ENCODE measurements at regions not wholly inside any gene's neighbourhood (a gene's known extent, or its start where the extent isn't known, plus 50 kb on each side); places are given as distances from the start of the nearest gene placed in this dataset.
"Not testable (repeated sequence)": the region's sequence is repeated elsewhere in the genome, so short reads cannot be mapped to it uniquely, and the experiment has no call there.

DNA sequence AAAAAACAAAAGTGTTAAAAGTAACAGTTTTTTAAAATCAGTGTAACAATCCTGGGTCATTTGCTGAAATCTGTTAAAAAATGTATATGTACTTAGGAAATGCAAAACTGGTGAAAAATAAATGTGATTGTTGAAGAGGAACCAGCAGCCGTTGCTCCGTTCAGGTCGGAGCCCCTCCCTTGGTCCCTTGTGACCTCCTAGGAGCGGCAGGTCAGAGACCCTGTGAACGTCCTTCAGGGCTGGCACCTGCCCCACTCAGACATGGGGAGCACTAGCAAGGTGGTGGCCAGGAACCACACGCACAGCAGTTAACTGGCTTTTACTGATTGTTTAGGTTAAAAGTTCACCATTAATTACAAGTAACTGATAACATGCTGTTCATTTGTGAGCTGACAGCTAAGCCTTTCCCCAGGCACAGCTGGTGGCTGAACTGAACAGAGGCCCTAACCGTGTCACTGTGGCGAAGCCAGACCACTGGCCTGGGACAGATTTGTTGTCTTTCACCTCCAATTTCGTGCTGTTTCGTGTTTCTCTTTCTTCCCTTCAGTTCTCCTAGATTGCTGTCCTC is 159.2 kb upstream of the ALKAL2 start:
- DNase-seq = no peak

DNA sequence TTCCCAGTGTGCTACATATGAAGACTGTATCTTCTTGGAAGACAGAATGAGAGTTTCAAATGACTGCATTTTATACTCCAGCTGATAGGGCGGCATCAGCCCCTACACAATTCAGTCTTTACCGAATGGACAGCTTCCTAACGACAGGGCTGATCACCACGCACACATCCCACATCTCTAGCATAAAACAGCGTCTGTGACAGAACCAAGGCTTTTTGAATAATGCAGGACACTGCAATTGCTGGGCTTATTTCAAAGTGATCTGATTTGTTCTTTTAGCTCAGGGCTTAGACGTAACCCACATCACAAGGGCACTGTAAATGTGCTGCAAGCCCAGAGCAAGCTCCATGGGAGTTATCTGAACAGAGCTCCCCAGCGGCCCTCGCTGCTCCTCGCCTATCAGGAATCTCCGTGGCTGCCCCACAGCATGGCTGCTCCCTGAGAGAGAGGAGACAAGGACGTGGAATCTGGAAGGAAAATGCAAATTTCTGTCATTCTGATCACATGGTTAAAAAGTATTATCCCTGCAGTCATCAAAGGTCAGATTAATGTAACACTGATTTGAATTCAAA is 158.5 kb upstream of the ALKAL2 start:
- no peak for DNase-seq

DNA sequence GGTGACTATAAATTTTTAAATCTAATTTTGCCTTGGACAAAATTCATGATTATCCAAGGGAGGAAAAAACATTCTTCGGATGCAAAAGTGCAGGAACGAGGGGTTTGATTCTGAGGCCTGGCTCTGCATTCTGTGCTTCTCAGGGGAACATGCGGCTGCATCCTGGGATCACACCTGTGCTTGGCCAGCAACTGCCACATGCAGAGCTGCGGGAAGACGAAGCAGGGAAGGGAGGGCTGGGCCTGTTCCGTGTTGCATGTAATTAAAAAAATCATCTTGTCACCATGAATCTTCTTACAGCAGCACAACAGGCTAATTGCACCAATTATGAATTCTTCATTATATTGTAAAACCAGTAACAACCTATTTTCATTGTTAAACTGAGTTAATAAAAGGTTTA is 158.0 kb upstream of the ALKAL2 start:
- no peak for DNase-seq

DNA sequence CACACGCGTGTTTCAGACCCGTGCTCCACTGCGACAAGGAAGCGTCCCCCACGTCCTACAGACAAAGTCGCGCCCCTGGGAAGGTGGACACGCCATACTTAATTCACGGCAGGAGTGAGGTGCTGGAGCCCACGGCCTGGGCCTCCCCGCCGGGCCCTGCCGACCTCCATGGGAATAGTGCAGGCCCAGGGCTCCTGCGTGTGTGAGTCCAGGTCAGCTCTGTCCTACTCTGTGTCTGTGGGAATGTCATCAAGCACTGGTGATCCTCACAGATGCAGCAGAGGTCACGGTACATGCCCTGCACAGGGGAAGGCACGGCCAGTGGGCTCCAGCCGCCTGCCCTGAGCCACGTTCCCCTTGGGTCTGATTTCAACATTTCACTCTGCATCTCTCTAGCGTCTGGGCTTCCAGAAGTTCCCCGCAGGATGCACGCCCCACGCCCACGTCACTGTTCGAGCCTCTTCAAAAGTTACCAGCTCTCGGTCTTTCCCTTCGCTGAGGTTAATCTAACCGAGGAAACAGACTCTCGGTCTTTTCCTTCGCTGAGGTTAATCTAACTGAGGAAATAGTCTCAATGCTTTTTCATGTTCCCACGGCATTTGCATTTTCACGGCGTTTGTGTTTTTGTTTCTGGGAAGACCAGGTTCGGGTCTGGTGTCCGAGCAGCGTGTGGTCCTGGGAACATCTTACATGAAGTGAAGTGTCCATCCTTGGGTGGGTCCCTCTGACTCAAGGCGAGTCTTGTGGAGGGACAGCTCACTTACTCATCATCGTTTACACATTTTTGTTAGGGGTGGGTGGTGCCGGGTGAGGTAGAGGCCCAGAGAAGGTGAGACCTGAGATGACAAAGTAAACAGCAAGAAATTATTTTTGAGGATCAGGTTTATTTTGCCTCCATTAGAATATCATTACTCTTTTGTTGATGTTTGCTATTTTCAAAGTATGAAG is 157.3 kb upstream of the ALKAL2 start:
- no peak for DNase-seq

DNA sequence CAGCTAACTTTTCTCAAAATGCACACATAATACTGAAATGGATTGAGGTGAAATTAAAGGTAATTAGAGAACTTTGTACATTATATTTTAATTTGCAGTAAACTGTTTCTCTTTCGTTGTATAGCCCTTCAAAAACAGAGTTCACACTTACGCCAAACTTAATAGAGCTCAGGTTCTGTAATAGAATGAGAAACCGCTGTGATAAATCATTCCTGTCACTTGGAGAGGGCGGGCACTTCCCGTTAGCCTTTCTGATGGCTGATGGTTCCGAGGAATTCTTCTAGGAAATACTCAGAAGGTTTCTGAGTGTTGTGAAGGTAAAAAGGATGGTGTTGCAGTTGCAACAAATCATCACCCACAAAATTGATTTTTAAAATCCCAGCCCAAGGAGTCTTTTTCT is 155.8 kb upstream of the ALKAL2 start:
- DNase-seq = no peak

DNA sequence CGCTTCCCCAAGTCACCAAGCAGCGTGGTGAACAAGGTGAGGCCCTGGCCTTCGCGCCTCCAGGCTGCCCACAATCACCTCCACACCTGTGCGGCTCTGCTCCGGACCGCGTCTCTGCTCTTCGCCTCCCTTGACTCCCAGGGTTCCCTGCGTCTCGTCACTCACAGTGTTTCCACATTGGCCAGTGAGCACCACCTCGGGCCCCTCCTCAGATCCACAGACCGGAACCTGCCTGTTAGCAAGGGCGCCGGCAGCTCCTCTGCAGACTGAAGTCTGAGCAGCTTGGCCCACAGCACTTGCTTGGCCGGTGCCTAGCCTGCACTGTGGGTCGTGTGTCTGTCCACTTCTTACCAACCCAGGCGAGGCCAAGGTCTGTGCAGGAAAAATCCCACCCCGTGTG is 155.3 kb upstream of the ALKAL2 start:
- no peak for DNase-seq

DNA sequence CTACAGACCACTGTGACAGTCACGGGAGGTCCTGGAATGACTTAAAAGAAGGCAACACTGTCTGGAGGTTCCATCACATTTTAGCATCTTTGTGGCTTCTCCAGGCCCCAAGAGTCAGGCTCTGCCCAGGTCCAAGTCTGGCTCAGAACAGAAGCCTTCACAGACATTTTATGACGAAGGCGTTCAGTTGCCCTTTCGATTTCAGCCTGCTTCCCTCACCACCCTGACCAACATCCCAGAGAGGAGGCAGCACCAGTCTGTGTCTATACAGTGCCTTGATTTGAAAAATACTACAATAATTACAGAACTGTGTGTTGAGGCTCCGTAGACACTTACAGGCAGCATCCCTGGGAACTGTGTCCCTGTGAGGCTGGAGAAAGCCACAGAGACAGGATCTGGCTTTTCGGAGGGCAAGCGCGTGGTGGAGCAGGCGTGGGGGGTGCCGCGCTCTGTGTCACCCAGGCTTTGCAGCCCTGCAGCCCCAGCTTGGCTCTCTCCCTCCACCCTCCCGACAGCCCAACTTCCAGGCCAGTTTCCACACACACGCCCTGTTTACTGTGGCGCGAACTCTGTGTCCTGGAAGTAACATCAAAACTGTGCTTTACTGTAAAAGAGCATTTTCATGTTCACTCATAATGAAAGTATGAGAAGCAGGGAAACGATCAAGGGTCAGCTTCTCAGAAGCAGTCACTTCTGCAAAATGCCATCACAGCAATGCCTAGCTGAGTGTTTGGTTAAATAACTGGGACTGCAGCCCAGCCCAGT is 153.5 kb upstream of the ALKAL2 start:
- DNase-seq = no peak

DNA sequence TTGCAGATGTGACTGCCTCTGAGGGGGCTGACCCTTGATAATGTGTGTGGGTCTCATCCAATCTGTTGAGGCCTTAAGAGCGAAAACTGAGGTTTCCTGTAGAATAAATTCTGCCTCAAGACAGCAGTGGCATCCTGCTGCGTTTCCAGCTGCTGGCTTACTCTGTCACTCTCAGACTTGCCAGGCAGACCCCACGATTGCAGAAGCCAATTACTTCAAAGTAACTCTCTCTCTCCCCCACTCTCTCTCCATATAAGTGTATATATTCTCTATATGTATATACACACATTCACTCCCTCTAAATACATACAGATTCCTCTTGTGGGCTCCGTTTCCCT is 152.5 kb upstream of the ALKAL2 start:
- DNase-seq = no peak

DNA sequence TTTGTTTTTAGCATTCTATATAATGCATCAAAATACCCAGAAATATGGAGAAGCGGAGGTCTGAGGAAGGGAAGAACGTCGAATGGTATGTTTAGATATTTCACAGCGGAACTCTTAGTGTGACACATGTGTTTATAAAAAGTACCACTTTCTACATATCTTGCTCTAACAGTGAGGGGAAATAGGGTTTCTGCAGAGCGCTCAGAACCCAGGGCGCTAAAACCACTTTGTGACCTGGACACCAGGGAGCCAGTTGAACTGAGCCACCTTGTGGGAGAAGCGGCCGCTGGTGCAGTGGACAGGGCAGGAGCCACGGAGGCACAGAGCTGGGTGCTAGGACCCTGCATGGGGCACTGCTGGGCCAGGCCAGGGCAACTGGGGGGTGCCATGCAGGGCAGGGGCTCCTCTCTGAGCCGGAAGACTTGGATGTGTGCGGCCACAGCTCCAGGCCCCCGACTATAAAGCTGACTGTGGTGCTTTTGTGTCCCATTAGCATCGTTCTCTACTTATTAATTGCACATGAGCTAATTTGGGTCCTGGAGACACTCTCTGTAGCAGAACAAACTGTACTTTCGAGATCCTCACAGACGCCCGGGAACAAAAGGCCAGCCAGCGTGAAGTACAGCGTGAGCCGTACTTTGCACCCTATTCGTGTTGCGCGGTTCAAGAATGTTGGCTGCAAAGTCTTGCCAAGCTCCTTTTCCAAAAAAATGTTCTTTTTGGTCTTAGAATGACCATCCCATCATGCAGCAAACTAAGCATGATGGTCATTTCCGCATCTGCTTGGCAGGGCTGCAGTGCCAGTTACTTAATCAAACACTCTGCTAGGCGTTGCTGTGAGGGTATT is 151.9 kb upstream of the ALKAL2 start:
- no peak for DNase-seq

DNA sequence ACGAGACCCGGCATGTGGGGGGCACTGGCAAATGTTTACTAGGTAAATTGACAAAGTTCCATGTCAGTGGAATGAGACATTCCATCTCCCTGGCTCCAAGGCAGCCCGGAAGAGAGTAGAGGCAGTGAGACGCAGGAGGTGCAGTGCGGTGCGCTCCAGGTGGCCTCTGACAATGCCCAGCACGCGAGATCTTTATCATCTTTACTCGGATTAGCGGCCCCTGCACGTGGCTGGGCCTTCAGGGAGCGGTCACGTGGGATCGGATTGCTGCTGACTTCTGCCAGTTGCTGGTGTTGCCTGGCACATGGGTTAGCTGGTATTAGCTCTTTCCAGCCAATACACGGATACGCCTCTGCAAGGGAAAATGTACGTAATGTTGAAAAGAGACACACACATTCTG is 151.2 kb upstream of the ALKAL2 start:
- DNase-seq = no peak

DNA sequence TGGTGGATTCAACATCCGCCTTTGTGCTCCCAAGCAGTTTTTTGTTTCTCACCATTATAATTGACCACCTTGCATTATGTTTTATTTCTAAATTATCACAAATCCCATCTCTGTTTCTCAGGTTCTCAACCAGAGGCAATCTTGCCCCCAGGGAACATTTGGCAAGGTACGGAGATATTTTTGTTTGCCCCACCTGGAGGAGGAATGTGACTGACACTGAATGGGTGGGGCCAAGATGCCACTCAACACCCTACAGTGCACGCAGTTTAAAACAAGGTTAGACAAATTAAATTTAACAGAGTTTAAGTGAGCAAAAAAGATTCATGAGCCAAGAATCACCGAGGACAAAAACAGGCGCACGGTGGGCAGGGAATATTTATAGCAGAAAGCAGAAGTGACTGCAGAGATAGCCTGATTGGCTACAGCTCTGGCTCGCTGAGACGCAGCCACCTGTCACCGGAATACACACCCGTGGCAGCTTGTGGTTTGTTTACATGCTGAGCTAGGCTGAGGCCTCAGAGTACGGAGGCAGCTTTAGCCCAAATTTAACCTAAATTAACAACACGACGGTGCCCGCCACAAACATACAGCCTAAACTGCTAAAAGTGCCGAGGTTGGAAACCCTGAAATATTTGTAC is 150.0 kb upstream of the ALKAL2 start:
- peak in 2 of 4 experiments; percentile 31 to 40 for DNase-seq

DNA sequence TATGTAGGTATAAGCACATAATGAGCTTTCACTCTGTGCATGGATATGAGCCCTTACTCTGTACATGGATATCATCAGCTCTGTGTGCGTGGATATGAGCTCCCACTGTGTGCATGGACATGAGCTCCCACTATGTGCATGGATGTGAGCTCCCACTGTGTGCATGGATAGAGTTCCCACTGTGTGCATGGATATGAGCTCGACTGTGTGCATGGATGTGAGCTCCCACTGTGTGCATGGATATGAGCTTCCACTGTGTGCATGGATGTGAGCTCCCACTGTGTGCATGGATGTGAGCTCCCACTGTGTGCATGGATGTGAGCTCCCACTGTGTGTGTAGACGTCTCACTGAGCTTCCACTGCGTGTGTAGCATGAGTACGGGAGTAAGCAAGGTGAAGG is 149.3 kb upstream of the ALKAL2 start:
- no peak for DNase-seq

DNA sequence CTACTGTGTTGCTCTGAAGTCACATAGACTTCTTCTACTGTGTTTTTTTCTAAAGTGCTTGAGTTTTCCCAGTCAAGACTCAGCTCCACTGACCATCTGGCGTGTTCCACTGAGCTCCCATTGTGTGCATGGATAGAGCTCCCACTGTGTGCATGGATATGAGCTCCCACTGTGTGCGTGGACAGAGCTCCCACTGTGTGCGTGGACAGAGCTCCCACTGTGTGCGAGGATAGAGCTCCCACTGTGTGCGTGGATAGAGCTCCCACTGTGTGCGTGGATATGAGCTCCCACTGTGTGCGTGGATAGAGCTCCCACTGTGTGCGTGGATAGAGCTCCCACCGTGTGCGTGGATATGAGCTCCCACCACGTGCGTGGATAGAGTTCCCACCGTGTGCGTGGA is 148.3 kb upstream of the ALKAL2 start:
- DNase-seq = no peak

DNA sequence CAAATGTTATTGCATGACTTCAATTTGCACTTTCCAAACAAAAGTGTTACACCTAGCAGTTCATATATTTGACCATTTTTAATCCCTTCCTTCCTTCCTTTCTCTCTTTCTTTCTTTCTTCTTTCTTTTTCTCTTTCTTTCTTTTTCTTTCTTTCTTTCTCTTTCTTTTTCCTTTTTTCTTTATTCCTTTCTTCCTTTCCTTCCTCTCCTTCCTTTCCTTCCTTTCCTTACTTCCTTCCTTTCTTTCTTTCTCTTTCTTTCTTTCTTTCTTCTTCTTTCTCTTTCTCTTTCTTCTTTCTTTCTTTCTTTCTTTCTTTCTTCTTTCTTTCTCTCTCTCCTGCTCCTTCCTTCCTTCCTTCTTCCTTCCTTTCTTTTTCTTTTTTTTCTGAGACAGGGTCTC is 146.7 kb upstream of the ALKAL2 start:
- DNase-seq = no peak

DNA sequence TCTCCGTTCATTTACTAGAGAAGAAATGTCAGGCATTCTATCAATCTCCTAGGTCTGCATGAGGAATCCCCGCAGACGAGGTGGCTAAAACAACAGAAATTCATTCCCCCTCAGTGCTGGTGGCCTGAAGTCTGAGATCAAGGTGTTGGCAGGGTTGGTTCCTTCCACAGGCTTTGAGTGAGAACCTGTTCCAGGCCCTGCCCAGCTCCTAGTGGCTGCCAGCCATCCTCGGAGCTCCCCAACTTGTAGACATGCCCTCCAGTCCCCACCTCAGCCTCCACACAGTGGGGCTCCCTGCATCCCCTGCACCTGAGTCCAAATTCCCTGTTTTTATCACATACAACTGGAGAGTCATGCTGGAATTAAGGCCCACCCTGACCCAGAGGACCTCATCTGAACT is 145.3 kb upstream of the ALKAL2 start:
- DNase-seq = no peak

DNA sequence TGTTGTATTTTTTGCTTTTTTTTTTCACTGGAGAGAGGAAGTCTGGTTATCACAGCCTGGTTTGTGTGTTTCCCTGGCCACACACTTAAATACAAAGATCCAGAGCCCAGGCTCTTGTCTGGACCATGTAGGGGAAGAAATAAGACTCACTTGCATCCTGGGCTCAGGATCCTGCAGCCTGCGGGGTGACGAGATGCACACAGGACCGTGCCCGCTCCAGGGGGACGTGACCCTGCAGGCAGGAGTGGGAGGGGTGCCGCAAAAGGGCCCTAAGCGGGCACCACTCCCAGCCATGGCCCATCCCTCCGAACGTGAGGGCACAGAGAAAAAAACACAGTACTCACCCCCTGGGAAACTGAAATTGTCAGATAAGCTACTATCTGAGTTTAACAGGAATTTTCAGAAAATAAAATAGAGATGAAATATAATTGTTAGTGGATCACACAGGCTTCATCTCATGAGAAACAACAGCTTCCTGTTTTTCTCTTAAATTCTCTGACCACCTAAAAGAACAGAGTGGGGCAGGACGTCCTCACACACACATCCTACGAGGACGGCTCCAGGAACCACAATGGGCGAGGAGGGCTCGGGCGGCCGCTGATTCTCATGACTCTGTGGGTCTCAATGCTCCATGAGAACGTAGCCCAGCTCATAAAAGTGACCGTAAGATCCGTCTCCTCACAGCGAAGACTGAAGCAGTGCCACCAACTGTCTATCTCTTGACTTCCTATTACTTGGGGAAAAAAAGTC is 142.6 kb upstream of the ALKAL2 start:
- peak in 1 of 4 experiments; percentile 5 for DNase-seq

DNA sequence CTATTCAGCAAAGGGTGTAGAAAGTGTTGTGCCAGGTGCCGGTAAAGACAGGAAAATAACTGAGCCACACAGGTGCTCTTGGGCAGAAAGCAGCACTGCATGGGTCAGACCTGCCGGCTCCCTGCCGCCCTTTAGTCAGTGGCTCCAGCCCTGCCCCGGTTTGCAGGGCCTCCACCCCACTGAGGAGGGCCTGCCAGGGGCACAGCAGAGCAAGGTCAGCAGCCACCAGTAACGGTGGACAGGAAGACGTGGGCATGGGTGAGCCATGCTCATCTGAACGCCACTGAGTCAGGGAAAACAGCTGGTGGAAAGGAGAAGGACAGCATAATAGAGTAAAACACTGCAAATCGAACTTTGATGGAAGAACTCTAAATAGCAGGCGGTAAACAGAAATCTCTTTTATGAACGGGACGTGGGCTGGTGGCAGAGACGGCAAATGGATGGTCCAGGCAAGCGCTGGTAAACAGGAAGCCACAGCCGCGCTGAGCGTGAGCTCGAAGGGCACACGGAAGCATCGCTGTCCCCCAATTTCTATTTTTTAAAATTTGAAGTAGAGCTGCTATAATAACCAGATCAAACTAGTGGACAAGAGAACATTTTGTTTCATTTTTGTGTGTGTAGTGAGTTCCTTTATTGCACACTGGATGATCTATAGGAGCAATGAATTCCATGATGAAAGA is 141.8 kb upstream of the ALKAL2 start:
- peak in 1 of 4 experiments; percentile 6 for DNase-seq

DNA sequence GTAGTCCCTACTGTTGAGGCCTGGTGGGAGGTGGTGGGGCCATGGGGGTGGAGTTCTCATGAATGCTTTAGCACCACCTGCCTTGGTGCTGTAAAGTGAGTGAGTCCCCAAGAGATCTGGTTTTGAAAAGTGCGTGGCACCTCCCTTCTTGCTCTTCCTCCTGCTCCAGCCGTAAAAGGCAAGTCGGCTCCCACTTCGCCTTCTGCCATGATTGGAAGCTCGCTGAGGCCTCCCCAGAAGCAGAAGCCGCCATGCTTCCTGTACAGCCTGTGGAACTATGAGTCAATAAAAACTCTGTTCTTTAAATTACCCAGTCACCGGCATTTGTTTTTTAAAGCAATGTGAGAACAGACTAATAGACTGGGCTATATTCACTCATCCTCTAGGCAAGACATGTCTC is 141.3 kb upstream of the ALKAL2 start:
- DNase-seq = no peak

DNA sequence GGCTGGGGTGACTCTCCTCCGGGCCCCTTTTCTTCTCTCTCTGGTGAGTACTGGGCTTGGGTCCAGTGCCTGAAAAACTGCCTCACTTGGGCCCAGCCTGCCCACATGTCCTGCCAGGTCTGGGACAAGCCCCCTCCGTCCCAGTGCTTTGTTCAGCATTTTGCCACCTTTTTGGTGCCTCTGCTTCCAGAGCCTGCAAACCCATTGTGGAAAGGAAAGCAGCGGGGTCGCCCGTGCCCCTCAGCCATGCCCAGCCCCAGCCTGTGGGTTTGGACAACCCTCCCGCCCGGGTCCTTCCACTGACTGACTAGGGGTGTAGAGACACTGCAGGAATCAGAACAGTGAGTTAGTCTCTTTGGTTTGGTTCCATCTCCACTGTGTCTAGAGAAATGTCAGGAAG is 140.7 kb upstream of the ALKAL2 start:
- no peak for DNase-seq

DNA sequence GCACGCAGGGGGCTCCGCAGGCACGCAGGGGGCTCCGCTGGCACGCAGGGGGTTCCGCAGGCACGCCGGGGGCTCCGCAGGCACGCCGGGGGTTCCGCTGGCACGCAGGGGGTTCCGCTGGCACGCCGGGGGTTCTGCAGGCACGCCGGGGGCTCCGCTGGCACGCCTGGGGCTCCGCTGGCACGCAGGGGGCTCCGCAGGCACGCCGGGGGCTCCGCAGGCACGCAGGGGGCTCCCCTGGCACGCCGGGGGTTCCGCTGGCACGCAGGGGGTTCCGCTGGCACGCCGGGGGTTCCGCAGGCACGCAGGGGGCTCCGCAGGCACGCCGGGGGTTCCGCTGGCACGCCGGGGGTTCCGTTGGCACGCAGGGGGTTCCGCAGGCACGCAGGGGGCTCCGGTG is 138.8 kb upstream of the ALKAL2 start:
- not testable (repeated sequence) for DNase-seq

DNA sequence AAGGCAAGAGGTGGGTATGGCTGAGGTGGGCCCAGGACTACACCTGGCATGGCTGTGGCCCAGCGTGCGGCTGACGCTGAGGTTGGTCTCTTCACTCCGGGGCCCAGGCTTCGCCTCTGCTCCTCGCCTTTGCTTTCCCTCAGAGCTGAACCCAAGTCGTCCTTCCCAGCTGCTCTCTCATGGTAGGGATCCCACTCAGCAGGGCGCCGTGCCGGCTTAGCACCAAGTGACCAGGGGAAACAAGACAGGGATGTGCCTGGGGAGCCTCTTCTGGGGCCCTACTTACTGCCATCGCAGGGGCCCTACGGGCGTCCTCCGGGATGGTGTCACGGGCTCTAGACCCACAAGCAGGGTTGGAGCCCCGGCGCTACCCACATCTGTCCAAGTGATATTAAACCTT is 138.1 kb upstream of the ALKAL2 start:
- DNase-seq = no peak

Measured in activated naive CD4-positive, alpha-beta T cell (primary cell).